Osteoblast (primary cell): ENCODE measurements at regions not wholly inside any gene's neighbourhood (a gene's known extent, or its start where the extent isn't known, plus 50 kb on each side); places are given as distances from the start of the nearest gene placed in this dataset.

Source experiments
- DNase-seq: peaks from one replicate; pipeline ENCODE4 v3.0.0; 2011; ENCODE audit warnings: low spot score, mixed read lengths; ENCODE audit not compliant: insufficient read length; ENCODE audit errors: missing footprints
- H2AFZ ChIP-seq: 2 replicates; pipeline ENCODE4 v1.6.0; 2011; ENCODE audit warnings: mild to moderate bottlenecking, low read length
- H3K27ac ChIP-seq: 2 replicates; pipeline ENCODE4 v1.5.1; 2011; ENCODE audit warnings: mild to moderate bottlenecking, low read depth, low read length, moderate library complexity
- H3K27me3 ChIP-seq: 2 replicates; pipeline ENCODE4 v1.6.0; 2012; ENCODE audit warnings: mild to moderate bottlenecking, control low read depth, inconsistent platforms, low read length, moderate library complexity; ENCODE audit not compliant: insufficient read depth
- H3K36me3 ChIP-seq: 2 replicates; pipeline ENCODE4 v1.5.1; 2011; ENCODE audit warnings: mild to moderate bottlenecking, low read length, control low read depth, moderate library complexity; ENCODE audit not compliant: insufficient read depth
- H3K4me1 ChIP-seq: 2 replicates; pipeline ENCODE4 v1.5.1; 2011; ENCODE audit warnings: mild to moderate bottlenecking, low read length, control low read depth, moderate library complexity; ENCODE audit not compliant: insufficient read depth
- H3K4me2 ChIP-seq: 2 replicates; pipeline ENCODE4 v1.6.0; 2011; ENCODE audit warnings: mild to moderate bottlenecking, low read length; ENCODE audit not compliant: insufficient read depth
- H3K4me3 ChIP-seq: fragments of 200-600 bp; sonication (generic); 3 replicates; pipeline ENCODE4 v1.5.1; 2012; ENCODE audit warnings: mild to moderate bottlenecking, low read length, inconsistent platforms; ENCODE audit not compliant: insufficient read depth
- H3K79me2 ChIP-seq: 2 replicates; pipeline ENCODE4 v1.6.0; 2012; ENCODE audit warnings: mild to moderate bottlenecking, low read length, control low read depth, inconsistent platforms; ENCODE audit not compliant: insufficient read depth
- H3K9me3 ChIP-seq: 2 replicates; pipeline ENCODE4 v1.5.1; 2011; ENCODE audit warnings: low read depth, low read length, control low read depth
- H4K20me1 ChIP-seq: 2 replicates; pipeline ENCODE4 v1.6.0; 2012; ENCODE audit warnings: mild to moderate bottlenecking, low read length, control low read depth; ENCODE audit not compliant: insufficient read depth
- TF ChIP-seq, protein P1 (sequence below): IDR thresholded peaks from 2 replicates; pipeline ENCODE4 v1.5.1; 2011; ENCODE audit warnings: mild to moderate bottlenecking, low read depth, low read length, moderate library complexity; ENCODE audit errors: extremely low read depth

DNA sequence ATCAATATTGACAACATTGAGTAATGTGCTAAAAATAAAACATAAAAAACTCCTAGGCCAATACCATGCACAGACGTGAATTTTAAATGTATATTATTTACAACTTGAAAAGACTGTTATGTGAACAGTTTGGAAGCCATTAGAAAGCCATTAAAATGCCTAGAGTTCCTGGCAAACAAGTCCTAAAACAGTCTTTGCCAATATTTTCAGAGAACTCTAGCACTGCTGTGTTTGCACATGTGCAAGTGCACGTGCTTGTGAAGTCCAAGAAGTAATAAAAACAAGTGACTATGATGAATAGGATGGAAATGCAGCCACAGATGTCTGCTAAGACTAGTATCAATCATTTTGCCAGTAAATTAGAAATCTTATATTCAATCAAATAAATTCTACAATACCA, 1447.6 kb downstream of the GRIK2 start:
- Histone ChIP-seq H3K4me1 (no peaks in the 10 kb centered on the region), H3K27ac (no peak overlapping the region), H4K20me1 (no peaks in the 10 kb centered on the region), H3K9me3 (no peaks in the 10 kb centered on the region), H3K36me3 (no peaks in the 10 kb centered on the region), H3K4me2 (no peak overlapping the region), H3K79me2 (no peaks in the 10 kb centered on the region), H3K4me3 (no peak overlapping the region), H2AFZ (no peak overlapping the region), H3K27me3 (no peaks in the 10 kb centered on the region)
- TF ChIP-seq, protein P1, sequence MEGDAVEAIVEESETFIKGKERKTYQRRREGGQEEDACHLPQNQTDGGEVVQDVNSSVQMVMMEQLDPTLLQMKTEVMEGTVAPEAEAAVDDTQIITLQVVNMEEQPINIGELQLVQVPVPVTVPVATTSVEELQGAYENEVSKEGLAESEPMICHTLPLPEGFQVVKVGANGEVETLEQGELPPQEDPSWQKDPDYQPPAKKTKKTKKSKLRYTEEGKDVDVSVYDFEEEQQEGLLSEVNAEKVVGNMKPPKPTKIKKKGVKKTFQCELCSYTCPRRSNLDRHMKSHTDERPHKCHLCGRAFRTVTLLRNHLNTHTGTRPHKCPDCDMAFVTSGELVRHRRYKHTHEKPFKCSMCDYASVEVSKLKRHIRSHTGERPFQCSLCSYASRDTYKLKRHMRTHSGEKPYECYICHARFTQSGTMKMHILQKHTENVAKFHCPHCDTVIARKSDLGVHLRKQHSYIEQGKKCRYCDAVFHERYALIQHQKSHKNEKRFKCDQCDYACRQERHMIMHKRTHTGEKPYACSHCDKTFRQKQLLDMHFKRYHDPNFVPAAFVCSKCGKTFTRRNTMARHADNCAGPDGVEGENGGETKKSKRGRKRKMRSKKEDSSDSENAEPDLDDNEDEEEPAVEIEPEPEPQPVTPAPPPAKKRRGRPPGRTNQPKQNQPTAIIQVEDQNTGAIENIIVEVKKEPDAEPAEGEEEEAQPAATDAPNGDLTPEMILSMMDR = no peak
- DNase-seq = no peak

DNA sequence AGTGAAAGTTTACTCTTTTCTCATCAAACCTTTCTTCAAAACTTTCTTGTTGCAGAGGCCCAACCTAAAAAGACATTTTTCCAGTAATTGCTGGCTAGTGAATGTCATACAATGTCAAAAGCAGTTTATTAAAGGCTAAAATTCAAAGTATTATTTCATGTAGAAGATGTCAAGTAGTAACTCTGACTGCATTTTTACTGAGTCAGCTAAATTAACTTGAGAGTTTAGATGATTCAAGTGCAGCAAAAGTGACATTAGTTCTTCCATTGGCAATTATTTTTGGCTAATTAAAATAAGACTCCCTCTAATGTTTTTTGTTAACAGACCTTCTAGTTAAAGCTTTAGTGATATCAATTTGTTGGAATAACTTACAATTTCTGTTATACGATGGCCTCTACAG, 1438.5 kb downstream of the GRIK2 start:
- DNase-seq = no peak
- Histone ChIP-seq H3K4me2 (no peak overlapping the region), H3K79me2 (no peaks in the 10 kb centered on the region), H3K36me3 (no peaks in the 10 kb centered on the region), H3K27me3 (no peaks in the 10 kb centered on the region), H4K20me1 (no peaks in the 10 kb centered on the region), H2AFZ (no peak overlapping the region), H3K9me3 (peaks cover 3% of the 10 kb centered on the region), H3K4me3 (no peak overlapping the region), H3K4me1 (no peaks in the 10 kb centered on the region), H3K27ac (no peak overlapping the region)
- TF ChIP-seq, protein P1 = no peak

DNA sequence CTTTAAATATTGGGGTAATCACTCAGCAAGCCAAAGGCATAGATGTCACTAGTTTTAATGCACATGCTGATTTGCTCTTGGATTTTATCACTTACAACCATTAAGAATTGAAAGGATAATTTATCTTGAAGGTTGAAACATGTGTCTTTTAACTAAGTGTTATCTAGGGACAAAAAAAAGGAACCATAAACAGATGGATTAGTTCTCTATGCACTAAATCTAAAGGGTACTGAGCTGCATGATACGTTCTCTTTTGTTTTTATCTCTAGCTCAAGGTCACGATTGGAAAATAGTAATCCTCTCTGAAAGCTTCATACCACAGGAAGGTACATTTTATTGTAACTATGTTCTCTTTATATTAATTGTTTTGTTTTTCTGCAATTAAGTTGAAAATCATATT, 1426.6 kb downstream of the GRIK2 start:
- Histone ChIP-seq H4K20me1 (no peaks in the 10 kb centered on the region), H3K4me1 (no peaks in the 10 kb centered on the region), H2AFZ (no peak overlapping the region), H3K27me3 (no peaks in the 10 kb centered on the region), H3K9me3 (no peaks in the 10 kb centered on the region), H3K36me3 (no peaks in the 10 kb centered on the region), H3K27ac (no peak overlapping the region), H3K4me2 (no peak overlapping the region), H3K4me3 (no peak overlapping the region), H3K79me2 (no peaks in the 10 kb centered on the region)
- DNase-seq = no peak
- TF ChIP-seq, protein P1 = no peak

DNA sequence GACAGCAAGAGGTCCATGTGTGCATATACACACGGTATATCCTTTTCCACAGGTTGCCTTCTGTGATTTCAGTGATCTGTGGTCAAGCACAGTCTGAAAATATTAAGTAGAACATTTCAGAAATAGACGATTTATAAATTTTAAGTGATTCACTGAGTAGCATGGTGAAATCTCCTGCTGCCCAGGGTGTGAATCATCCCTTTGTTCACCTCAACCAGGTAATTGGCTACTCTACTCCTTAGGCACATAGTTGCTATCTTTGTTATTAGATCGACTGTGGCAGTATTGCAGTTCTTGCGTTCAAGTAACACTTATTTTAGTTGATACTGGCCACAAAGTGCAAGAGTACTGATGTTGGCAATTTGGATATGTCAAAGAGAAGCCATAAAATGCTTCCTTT, 1421.7 kb downstream of the GRIK2 start:
- TF ChIP-seq, protein P1 = no peak
- Histone ChIP-seq H3K36me3 (no peaks in the 10 kb centered on the region), H3K27ac (no peak overlapping the region), H3K79me2 (no peaks in the 10 kb centered on the region), H3K27me3 (no peaks in the 10 kb centered on the region), H3K4me3 (no peak overlapping the region), H4K20me1 (no peaks in the 10 kb centered on the region), H2AFZ (no peak overlapping the region), H3K4me2 (no peak overlapping the region), H3K9me3 (peaks cover 1% of the 10 kb centered on the region), H3K4me1 (no peaks in the 10 kb centered on the region)
- DNase-seq = no peak
